GF-D8 (cell line): ENCODE measurements at regions not wholly inside any gene's neighbourhood (a gene's known extent, or its start where the extent isn't known, plus 50 kb on each side); places are given as distances from the start of the nearest gene placed in this dataset.
"Not testable (repeated sequence)": the region's sequence is repeated elsewhere in the genome, so short reads cannot be mapped to it uniquely, and the experiment has no call there.

ENCODE experiments used
- DNase-seq: peaks from one replicate; lab custom pipeline; 2025; lab: John Stamatoyannopoulos, UW

DNA sequence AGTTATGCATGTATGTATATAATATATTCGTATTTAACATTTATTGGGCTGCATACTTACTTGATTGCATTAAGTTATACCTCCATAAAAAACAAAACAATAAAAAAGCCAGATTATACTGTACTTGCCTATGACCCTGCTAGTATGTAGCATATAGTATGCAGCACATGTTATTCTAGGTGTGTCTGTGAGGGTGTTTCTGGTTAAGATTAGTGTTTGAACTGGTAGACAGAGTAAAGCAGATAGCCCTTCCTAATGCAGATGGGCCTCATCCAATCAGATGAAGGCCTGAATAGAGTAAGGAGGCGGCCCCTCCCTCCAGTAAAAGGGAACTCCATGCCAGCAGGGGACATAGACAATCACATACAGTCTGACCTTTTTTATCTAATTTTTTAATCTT is 323.3 kb upstream of the USP24 start:
- no peak for DNase-seq

DNA sequence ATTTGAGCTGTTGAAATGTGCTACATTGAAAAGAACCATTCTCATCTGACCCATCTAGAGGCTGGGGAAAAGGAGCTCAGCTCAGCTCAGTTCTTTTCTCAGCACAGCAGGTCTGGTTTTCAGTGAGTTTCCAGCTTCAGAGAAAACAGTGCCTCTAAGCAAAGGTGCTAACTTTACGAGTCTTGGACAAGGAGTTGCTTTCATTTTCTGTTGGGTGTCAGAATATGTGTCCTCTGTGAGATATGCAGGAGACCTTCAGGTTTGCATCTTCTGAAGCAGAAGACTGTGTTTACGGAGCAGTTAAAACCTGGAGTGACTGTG is 321.3 kb upstream of the USP24 start:
- no peak for DNase-seq

DNA sequence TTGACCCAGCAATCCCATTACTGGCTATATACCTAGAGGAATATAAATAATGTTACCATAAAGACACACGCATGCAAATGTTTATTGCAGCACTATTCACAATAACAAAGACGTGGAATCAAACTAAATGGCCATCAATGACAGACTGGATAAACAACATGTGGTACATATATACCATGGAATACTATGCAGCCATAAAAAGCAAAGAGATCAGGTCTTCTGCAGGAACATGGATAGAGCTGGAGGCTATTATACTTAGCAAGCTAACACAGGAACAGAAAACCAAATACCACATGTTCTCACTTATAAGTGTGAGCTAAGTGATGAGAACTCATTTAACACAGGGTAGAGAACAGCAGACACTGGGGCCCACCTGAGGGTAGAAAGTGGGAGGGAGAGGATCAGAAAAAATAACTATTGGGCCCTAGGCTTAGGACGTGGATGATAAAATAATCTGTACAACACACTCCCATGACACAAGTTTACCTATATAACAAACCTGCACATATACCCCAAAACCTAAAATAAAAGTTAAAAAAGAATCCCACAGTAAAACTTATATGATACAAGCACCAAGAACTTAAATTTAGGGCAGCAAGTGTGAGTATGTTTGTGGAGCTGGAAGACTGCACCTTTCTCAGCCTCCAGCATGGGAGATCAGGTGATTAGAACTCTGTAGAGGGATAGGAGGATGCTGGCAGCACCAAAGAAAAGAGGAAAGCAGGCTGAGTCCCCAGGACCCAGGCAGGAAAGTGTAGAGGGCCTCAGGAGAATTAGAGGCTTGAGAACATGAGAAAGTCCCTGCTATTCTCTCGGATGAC is 320.8 kb upstream of the USP24 start:
- no peak for DNase-seq

DNA sequence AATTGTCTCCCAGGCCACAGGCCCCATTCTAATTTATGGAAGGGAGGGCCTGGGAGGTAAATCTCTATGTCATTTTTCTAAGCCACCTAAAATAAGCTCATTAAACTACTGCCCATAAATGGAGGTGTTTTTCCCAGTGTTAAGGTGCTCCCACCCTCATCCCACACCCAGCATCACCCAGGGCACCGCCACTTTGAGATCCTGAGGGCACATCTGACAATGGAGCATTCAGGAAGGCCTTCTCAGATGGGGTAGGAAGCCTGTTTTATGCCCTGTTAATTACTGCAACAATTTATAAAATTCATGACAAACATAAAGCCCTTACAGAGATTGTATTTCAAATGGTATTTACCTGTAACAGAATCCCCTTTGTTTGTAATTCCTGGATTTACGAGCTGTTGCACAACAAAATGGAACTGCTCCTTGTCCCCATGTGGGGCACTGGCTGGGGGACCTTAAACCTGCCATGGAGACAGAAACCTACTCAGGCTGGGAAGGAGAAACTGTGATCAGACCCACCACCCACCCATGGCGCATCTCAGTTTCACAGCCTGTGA is 319.5 kb upstream of the USP24 start:
- DNase-seq, result no peak

DNA sequence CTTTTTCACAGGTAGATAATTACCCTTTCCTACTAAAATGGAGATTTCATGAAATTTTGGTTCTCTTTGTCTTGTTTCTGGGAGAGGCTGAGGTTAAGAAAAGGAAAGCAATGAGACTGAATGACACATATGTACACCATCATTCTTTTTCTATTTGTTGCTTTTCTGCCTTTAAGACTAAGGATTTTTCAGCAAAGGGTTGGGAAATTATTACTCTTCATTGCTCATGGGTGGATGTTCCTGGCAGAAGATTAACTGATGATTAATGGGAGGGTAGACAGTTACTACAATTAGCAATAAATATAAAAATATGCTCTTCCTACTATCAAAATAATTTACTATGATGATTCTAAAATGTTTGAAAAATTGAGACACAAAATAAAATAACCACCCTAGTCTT is 316.5 kb upstream of the USP24 start:
- no peak for DNase-seq

DNA sequence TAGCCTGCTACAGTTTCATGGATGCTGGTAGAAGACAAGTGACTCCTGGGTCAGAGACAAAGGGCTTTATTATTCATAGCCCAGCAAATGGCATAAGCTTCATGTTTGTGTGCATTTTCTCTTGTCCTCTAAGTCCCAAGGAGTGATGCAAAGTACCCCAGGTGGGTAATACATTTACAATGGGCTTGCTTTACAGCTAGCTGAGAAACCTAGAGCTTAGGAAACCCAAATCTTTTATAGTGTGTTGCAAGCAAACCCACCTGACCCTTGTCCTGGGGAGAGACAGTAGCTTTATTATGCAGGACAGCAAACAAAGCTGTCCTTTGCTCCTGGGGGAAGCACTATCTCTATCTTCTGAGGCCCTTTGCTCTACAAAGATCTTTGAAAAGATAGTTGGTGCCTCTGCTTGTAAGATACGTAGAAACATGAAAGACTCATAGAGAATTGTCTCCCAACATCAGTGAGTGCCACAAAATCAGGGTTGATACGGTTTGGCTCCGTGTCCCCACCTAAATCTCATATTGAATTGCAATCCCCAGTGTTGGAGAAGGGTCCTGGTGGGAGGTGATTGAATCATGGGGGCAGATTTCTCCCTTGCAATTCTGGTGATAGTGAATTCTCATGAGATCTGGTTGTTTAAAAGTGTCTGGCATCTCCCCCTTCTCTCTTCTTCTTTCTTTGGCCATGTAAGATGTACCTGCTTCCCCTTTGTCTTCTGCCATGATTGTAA is 315.8 kb upstream of the USP24 start:
- no peak for DNase-seq

DNA sequence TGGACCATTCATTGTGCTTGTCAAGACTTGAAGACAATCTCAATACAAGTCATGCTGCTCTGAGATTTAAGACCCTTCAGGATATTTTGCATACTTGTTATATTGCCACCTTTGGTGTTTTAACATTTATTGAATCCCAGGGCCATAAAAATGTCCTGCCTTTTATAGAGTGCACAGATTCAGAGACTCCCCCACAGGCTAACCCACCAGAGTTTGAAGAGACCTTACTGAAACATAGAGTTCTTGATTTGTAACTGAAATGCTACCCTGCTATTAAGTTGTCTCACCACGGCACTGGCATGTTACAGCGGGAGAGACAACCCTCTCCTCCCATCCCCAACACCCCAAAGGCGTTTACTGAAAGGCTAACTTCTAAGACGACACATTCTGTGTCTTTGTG is 313.9 kb upstream of the USP24 start:
- DNase-seq, result no peak

DNA sequence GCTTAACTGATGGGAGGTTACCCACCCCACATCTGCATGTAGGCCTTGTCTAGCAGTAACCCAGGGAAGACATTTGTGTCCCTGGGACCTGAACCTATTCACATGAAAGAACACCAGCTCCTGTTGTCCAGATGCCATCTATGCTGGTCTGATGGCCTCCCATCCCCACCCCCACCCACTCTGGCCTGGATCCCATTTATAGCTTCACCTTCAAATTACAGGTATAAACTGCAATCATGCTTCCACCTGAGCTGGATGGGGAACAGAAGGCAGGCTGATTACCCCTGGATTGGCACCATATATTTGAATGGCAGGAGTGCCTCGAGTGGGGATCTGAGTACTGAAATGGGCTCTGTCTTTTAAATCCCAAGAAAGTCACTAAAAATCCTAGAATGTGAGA is 312.7 kb upstream of the USP24 start:
- no peak for DNase-seq

DNA sequence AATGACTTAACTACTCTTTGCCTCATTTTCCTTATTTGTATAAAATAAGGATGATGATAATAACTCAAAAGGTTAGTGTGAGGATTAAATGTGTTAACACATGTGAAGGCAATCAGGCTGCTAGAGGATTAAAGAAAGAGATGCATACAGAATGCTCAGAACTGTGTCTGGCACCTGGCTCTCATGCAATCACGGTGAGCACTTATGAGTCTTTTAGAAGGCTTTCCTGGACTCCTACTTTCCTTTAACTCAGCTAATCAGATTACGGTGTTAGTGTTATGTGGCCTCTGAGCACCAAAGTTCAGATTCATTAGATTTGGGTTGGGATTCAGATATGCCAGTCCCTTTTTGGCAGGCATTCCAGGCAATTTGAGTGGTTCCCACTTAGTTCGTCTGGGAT is 311.6 kb upstream of the USP24 start:
- DNase-seq, result no peak

DNA sequence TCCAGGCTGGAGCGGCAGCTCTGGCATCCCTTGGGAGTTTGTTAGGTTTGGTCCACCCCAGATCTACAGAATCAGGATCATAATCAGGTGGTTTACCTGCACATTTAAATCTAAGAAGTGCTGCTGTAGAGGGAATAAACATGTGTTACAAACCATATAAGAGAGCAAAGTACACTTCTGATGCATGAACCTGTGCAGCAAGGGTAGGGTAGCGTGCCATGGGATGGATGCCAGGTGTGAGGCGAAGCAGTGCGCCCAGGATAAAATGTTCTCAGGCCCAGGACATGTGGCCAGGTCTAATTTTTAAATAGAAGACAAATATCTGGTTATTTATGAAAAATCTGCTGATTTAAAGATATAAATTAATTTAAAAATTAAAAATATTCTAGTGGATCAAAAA is 308.8 kb upstream of the USP24 start:
- DNase-seq, result no peak

DNA sequence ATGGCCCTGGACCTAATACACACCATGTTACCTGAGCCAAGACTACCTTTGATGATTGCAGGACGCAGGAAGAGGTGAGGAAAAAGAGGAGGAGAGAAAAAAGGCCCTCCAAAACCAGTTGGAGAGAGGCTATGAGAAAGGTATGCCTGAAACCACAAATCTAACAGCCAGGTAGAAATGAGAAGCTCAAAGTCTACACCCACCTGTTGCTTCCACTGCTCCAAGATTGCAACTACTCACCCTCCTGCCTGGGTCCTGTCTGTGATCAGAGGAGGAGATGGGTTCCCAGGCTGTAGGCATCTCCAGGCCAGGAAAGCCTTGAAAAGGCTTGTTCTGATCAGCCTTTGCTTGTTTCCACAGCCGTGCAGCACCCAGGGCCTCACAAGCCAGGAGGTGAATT is 307.8 kb upstream of the USP24 start:
- DNase-seq, result no peak

DNA sequence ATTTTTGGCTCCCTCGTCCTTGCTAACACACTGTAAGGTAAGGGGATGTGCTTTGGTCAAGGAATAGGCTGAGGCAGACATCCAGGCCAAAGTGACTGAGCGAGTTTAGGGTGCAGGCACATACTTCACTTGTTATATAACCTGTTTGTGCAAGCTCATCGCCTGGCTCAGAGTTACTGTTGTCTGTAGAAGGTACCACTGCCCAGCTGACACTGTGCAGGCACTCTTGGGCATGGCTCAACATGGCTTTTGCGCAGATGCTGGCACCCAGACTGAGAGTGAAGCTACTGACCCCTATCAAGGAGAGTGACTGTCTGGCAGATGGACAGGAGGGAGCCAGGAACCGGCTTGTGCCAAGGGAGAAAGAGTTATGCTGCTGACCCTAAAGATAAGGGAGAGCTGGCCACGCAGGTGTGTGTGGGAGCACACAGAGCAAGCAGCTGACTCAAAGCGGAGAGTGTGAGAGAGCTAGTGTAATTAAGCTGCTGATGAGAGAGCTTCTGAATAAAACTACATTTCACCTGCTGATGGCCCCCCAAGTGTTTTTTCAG is 307.3 kb upstream of the USP24 start:
- DNase-seq, result no peak

DNA sequence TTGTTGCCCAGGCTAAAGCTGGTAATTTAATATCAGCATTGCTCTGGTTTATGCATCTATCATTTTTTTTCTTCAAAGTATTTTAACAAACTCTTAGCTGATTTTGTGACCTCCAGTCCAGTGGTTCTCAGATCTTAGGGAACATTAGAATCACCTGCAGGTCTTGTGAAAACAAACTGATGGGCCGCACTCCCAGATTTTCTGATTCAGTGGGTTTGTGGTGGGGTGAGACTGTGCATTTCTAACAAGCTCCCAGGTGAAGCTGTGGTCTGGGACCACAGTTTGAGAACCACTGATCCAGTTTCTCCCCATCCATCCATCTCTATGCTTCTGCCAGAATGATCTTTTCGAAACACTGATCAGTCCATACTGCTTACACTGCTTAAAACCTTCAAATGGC is 305.7 kb upstream of the USP24 start:
- no peak for DNase-seq

DNA sequence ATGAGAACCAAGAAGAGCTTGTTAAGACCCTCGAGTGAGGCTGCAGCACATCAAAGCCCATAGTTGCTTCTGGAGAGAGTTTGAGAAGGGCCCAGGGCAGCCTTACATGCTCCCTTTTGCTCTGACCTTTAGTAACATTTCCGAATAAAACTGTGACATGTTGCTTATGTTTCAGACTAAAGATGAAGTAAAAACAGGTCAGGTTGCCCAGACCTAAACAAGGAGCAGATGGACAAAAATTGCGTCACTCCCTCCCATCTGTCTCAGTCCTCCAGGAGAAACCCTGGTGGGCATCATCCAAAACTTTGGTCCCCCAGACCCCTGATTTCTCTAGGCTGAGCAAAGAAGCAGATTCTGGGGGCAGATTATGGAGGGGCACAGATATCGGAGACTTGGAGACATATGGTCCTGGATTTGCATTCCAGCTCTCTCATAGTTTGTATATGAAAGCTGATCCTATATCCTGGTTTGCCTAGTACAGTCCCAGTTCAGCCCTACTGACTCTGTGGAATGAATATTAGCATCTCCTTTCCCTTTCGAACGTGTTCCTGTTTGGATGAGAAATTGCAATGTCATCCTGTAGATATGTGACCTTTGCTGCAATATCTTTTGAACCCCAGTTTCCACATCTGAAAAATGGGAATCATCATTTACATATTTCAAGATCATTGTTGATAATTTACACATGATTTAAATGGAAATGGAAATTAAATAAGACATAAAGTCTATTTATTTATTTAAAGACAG is 304.9 kb upstream of the USP24 start:
- DNase-seq, result no peak

DNA sequence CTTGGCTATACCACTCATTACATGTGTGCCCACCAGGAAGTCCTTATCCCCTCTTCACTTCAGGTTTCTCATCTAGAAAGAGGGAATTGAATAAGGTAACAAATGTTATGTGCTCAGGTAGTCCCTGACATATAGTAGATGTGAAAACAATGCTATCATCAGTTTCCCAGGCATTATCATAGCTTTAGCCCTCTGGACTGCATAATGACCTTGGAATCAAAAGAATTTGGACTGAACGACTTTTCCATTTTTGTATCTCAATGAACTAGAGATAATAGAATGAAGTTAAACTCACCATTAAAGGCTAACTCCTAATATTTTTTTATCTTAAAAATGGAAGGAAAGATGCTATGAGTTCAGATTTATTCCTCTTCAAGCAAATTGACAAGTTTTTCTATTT is 304.1 kb upstream of the USP24 start:
- no peak for DNase-seq

DNA sequence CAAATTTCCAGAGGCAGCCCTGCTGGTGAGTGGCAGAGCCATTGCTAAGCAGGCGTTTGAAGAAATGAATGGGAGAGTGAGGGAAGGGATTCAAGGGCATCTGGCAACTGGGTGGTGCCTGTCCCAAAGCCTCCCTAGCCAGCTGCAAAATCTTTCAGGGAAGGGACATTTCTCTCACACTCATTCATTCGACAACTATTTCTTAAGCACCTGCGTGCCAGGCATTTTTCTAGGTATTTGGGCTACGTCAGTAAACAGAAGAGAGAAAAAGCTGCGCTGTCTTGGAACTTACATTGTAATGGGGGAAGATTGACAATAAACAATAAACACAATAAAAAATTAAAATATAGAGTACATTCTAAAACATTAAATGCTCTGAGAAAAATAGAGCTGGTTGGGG is 301.9 kb upstream of the USP24 start:
- no peak for DNase-seq

DNA sequence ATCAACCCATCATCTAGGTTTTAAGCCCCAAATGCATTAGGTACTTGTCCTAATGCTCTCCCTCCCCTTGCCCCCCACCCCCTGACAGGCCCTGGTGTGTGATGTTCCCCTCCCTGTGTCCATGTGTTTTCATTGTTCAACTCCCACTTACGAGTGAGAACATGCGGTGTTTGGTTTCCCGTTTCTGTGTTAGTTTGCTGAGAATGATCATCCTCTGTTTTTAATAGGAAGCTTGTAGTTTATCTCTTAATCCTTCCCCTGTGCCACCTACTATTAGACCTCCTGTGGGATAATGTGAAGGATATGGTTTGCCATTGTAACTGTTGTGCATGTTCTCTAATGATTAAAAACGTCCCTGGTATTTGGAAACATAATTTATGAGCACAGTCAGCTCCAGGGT is 299.4 kb upstream of the USP24 start:
- not testable (repeated sequence) for DNase-seq

DNA sequence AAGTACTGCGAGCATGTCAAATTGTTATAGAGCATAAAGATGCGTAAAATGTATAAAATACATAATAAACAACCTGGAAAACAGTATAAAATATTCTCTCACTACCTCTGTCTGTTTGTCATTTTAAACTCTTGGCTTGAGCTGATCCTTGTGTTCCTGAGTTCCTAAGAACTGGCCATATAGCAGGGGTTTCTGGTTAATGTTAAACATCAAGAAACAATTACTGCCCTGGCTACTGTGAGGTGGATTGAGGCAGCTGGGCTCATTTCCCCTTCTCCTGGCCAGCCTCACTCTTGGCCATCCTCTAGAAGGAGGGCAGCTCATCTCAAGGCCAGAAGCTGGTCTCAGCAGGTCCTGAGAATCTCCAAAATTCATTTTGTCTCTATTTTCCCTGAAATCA is 297.3 kb upstream of the USP24 start:
- DNase-seq, result no peak

DNA sequence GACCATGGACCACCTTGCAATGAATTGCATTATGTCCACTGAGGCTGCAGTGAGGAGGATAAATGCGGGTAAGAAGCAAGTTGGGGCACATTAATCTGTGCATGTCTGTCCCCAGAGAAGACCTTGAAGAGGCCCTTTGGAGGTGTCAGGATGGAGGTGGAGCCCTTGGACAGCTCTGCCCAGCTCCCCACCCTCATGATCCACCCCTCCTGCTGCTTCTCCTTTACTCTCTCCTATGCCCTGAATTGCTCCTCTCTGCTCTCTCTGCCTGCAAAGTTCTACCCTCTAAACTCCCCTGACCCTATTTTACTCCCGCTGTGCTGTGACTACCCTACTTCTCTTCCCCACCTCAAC is 292.4 kb upstream of the USP24 start:
- no peak for DNase-seq

DNA sequence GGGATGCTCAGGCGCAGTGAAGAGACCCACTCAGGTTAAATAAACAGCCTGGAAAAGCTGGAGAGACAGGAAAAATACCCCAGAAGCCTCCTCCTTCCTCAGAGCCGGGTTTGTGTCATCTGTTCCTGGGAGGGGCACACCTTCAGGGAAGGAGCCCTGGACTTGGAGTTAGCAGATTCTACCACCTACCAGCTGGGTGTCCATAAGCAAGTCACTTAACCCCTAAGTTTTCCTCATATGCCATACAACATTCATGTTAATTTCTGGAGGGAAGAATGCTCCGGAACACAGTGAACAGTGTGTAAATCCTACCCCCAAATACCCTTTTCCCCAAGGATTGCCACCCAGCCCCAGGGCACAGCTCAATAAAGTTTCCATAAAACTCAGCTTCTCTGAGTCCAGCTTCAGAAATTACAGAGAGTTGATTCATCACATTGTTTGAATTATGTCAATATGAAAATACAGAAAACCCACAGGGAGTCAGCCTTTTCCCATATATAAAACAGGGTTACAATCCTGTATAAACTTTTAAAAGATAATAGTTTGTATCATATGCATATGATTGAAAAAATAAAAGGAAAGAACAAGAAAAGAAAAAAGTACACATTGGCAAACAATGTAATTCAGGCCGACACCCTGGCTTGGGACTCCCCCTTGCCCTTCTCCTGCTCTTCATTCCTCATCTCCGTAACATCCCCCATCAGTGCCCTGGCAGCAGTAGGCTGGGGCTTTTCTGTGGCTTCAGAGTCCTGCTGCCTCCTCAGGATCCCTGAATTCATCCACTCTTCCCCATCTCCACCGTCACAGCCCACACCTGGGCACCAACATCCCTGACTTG is 291.8 kb upstream of the USP24 start:
- DNase-seq, result no peak

DNA sequence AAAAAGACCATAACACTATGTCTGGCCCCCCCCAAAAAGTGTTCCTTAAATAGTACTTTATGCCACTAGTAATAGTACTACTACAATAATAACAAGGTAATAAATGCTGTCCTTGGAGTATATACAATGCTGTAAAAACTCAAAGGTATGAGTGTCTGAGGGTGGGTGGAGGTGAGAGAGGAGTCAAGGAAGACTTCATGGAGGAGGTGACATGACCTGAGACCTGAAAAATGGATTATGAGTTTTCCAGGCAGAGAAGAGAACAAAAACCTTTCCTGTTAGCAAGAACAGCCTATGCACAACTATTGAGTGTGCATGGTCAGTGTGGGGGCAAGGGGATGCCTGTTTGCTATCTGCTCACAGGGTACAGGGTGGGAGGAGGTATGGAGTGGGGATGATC is 290.2 kb upstream of the USP24 start:
- no peak for DNase-seq

DNA sequence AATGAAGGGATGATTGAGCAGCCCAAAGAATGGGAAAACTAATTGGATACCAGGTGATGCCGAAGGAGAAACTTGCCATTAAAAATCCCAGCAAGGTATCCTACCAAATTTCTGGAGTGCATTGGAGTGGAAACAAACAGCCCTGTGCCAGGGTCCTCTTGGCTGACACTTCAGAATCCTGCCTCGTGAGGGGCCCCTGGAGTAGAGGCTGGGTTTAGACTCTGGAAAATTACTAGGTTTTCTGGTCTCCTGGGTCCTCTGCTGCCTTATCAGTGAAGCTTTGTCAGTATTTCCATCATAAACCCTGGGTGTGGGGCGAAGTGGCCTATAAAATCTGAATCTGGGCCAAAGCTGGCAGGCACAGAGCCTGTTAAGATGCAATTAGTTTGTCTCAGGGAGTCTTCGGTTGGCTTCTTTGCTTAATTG is 289.2 kb upstream of the USP24 start:
- no peak for DNase-seq
